CD4-positive, alpha-beta T cell (primary cell): ENCODE measurements at regions not wholly inside any gene's neighbourhood (a gene's known extent, or its start where the extent isn't known, plus 50 kb on each side); places are given as distances from the start of the nearest gene placed in this dataset.

Experiments
- ATAC-seq: fragments of 200-7000 bp; cut with Tn5 transposase; one replicate; pipeline ENCODE4 v1.10.0; 2022; ENCODE audit warnings: mild to moderate bottlenecking; ENCODE audit not compliant: poor library complexity
- CTCF ChIA-PET: fragments of 350-600 bp; sonication (Branson Sonifier 250); formaldehyde crosslinking; loops from one replicate; lab custom pipeline; 2021; ENCODE audit warnings: antibody characterized with exemption, inconsistent platforms; lab: Charles Lee
- POLR2A ChIA-PET: fragments of 350-600 bp; sonication (Branson Sonifier 250); formaldehyde crosslinking; loops from one replicate; lab custom pipeline; 2021; ENCODE audit warnings: antibody characterized with exemption, inconsistent platforms; lab: Charles Lee
- DNase-seq, 14 experiments: peaks; one replicate each; pipeline ENCODE4 v3.0.0-alpha.2; 2013 to 2020; ENCODE audit warnings: mixed read lengths in 2 of 14
- H3K27ac ChIP-seq, 2 donors: one replicate each; pipeline versions ENCODE4 v1.5.1 to v1.7.0; 2013; ENCODE audit warnings: low read length in 2 of 2, low read depth in 1 of 2, mild to moderate bottlenecking in 1 of 2
- H3K27me3 ChIP-seq, 2 experiments: 1 replicate in 1 of 2; 2 replicates in 1 of 2; pipeline versions ENCODE4 v1.6.1 to v1.7.0; 2013; ENCODE audit warnings: low read length in 2 of 2, control low read depth in 1 of 2, mild to moderate bottlenecking in 1 of 2, moderate library complexity in 1 of 2; ENCODE audit not compliant: insufficient read depth in 2 of 2, control insufficient read depth in 1 of 2
- H3K36me3 ChIP-seq: one replicate; pipeline ENCODE4 v1.6.1; 2013; ENCODE audit warnings: low read length, control low read depth; ENCODE audit not compliant: insufficient read depth
- H3K4me1 ChIP-seq: one replicate; pipeline ENCODE4 v1.6.1; 2013; ENCODE audit warnings: low read length, control low read depth; ENCODE audit not compliant: insufficient read depth
- H3K4me3 ChIP-seq: one replicate; pipeline ENCODE4 v1.5.1; 2013; ENCODE audit warnings: mild to moderate bottlenecking, low read length, moderate library complexity
- H3K9me3 ChIP-seq, 2 experiments: 1 replicate in 1 of 2; 2 replicates in 1 of 2; pipeline versions ENCODE4 v1.6.1 to v1.7.0; 2013; ENCODE audit warnings: low read length in 2 of 2, mild to moderate bottlenecking in 2 of 2, control low read depth in 1 of 2, moderate library complexity in 1 of 2; ENCODE audit not compliant: control insufficient read depth in 1 of 2, insufficient read depth in 1 of 2
- H3K27ac Mint-ChIP-seq: one replicate; pipeline ENCODE4 v1.8.0; 2020; ENCODE audit warnings: mixed read lengths
- H3K27me3 Mint-ChIP-seq: one replicate; pipeline ENCODE4 v1.8.0; 2021; ENCODE audit warnings: mixed read lengths
- H3K36me3 Mint-ChIP-seq: one replicate; pipeline ENCODE4 v1.8.0; 2021; ENCODE audit warnings: low read depth, mixed read lengths
- H3K4me1 Mint-ChIP-seq: one replicate; pipeline ENCODE4 v1.8.0; 2021; ENCODE audit warnings: low read depth, mixed read lengths
- H3K4me3 Mint-ChIP-seq: one replicate; pipeline ENCODE4 v1.8.0; 2020; ENCODE audit warnings: mild to moderate bottlenecking, mixed read lengths
- H3K9me3 Mint-ChIP-seq: one replicate; pipeline ENCODE4 v1.8.0; 2020; ENCODE audit warnings: mixed read lengths
- intact Hi-C, 2 experiments: fragments of 100-400 bp; cut with DNase I in 1 of 2; cut with micrococcal nuclease in 1 of 2; formaldehyde crosslinking; loops; one replicate each; pipeline versions ENCODE4 v1.15.1 to v1.9.0; 2023 to 2025; cut with DNase I, micrococcal nuclease
- TF ChIP-seq, protein P1 (sequence below): fragments of 200-600 bp; IDR thresholded peaks from one replicate; pipeline ENCODE4 v1.8.0; 2022; ENCODE audit warnings: antibody characterized with exemption, mild to moderate bottlenecking

DNA sequence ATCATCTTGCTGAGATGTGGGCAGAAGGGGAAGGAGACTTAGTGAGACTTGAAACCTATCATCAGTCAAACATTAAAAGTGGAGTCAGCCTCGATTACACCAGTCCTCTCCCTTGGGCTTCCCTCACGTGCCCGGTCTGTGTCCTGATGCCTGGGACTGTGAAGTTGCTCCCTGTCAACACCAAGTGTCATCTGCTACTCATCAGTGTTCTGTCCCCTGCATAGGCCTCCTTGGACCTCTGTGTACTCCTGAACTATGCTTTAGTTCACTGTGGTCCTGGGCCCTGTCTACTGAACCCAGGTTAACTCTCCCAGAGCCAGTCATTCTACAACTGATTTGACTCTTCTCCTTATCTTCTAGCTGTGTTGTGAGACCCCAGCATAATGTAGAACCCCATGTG lies 506.3 kb downstream of the TYW1 start:
- POLR2A ChIA-PET, result no interaction called here
- no peak overlapping the region for H3K4me3 ChIP-seq
- H3K27me3 ChIP-seq, result no peaks in the 10 kb centered on the region
- TF ChIP-seq, protein P1, sequence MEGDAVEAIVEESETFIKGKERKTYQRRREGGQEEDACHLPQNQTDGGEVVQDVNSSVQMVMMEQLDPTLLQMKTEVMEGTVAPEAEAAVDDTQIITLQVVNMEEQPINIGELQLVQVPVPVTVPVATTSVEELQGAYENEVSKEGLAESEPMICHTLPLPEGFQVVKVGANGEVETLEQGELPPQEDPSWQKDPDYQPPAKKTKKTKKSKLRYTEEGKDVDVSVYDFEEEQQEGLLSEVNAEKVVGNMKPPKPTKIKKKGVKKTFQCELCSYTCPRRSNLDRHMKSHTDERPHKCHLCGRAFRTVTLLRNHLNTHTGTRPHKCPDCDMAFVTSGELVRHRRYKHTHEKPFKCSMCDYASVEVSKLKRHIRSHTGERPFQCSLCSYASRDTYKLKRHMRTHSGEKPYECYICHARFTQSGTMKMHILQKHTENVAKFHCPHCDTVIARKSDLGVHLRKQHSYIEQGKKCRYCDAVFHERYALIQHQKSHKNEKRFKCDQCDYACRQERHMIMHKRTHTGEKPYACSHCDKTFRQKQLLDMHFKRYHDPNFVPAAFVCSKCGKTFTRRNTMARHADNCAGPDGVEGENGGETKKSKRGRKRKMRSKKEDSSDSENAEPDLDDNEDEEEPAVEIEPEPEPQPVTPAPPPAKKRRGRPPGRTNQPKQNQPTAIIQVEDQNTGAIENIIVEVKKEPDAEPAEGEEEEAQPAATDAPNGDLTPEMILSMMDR, result no peak
- ATAC-seq (no peak), DNase-seq (no peak)
- CTCF ChIA-PET, result no interaction called here
- no peaks in the 10 kb centered on the region for H3K4me1 ChIP-seq
- intact Hi-C loops, result no loop called here
- peaks cover 0 to 5% of the 10 kb centered on the region in 2 experiments for H3K9me3 ChIP-seq
- Mint-ChIP-seq H3K36me3 (no peaks in the 10 kb centered on the region), H3K27ac (no peak overlapping the region), H3K27me3 (no peaks in the 10 kb centered on the region), H3K4me1 (no peaks in the 10 kb centered on the region), H3K4me3 (no peak overlapping the region), H3K9me3 (peaks cover 2% of the 10 kb centered on the region)
- no peak overlapping the region for H3K27ac ChIP-seq
- H3K36me3 ChIP-seq, result no peaks in the 10 kb centered on the region

DNA sequence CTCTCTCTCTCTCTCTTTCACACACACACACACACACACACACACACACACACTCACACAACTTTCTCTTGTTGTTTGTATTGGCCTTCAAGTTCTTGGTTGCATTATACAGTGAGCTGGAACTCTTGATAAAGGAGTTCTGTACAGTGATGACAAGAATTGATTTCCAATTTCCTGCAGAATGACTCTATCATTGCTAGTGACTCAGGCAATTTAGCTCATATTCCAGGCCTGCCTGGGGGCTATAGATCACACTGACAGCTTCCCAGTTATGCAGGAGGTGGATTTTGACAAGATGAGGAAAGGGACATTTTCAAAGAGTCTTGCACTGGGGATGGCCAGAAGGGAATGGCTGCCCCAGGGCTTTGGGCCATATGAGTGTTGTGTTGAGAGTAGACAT lies 508.8 kb downstream of the TYW1 start:
- intact Hi-C loops, result no loop called here
- Mint-ChIP-seq H3K4me1 (no peaks in the 10 kb centered on the region), H3K36me3 (no peaks in the 10 kb centered on the region), H3K27ac (no peak overlapping the region), H3K9me3 (peaks cover 9% of the 10 kb centered on the region), H3K27me3 (no peaks in the 10 kb centered on the region), H3K4me3 (no peak overlapping the region)
- no peak for DNase-seq
- H3K4me1 ChIP-seq, result no peaks in the 10 kb centered on the region
- CTCF ChIA-PET, result no interaction called here
- H3K27me3 ChIP-seq, result no peaks in the 10 kb centered on the region
- ATAC-seq, result no peak
- H3K9me3 ChIP-seq, result peaks cover 0 to 5% of the 10 kb centered on the region in 2 experiments
- H3K27ac ChIP-seq, result no peak overlapping the region
- no peak overlapping the region for H3K4me3 ChIP-seq
- no peaks in the 10 kb centered on the region for H3K36me3 ChIP-seq
- POLR2A ChIA-PET, result no interaction called here
- TF ChIP-seq, protein P1, result no peak

DNA sequence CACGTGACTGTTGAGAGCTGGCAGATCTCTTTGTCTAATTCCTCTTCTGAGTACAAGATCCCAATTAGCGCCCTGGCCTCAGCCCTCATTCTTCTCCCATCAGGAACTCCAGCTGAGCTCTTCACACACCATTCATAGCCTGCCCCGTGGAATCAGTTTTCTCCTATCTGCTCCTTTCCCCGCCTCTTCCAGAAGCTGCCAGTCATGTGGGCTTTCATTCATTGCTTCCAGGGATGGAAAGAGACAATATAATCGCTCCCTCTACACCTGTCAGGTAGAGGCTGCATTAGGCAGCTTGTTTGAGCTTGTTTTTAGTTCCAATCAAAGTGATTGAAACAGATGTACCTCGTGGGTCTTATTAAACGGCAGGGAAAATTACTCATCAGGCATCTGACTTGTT lies 515.8 kb downstream of the TYW1 start:
- intact Hi-C loops, result no loop called here
- ATAC-seq (no peak), DNase-seq (no peak)
- H3K4me1 ChIP-seq, result no peaks in the 10 kb centered on the region
- H3K27me3 Mint-ChIP-seq, result no peaks in the 10 kb centered on the region
- CTCF ChIA-PET, result no interaction called here
- no peak overlapping the region for H3K27ac ChIP-seq
- H3K36me3 Mint-ChIP-seq, result no peaks in the 10 kb centered on the region
- POLR2A ChIA-PET, result no interaction called here
- H3K36me3 ChIP-seq, result no peaks in the 10 kb centered on the region
- TF ChIP-seq, protein P1, result no peak
- no peak overlapping the region for H3K4me3 Mint-ChIP-seq
- H3K4me3 ChIP-seq, result no peak overlapping the region
- no peaks in the 10 kb centered on the region for H3K4me1 Mint-ChIP-seq
- no peaks in the 10 kb centered on the region for H3K9me3 ChIP-seq
- H3K27ac Mint-ChIP-seq, result no peak overlapping the region
- H3K27me3 ChIP-seq, result no peaks in the 10 kb centered on the region
- peaks cover 12% of the 10 kb centered on the region for H3K9me3 Mint-ChIP-seq
